Ovary (tissue), 3 donors: ENCODE measurements at regions not wholly inside any gene's neighbourhood (a gene's known extent, or its start where the extent isn't known, plus 50 kb on each side); places are given as distances from the start of the nearest gene placed in this dataset.

Source experiments
- EP300 ChIP-seq: sonication (generic); formaldehyde crosslinking; IDR thresholded peaks from one replicate; pipeline ENCODE4 v1.6.1; 2017; ENCODE audit warnings: antibody characterized with exemption
- TF ChIP-seq, protein P1 (sequence below), 3 donors: fragments of 450-650 bp in 2 of 3; fragments of 200-600 bp in 1 of 3; IDR thresholded peaks; one replicate each; pipeline versions ENCODE4 v1.5.1 to v1.8.0; 2016 to 2022; ENCODE audit warnings: antibody characterized with exemption in 3 of 3, mild to moderate bottlenecking in 1 of 3
- donor health status: DM: no; HTN: no; CAD: no.

GRCh38 chr14:42665083-42665482 lies 1058.4 kb downstream of the LRFN5 start:
- TF ChIP-seq, protein P1, sequence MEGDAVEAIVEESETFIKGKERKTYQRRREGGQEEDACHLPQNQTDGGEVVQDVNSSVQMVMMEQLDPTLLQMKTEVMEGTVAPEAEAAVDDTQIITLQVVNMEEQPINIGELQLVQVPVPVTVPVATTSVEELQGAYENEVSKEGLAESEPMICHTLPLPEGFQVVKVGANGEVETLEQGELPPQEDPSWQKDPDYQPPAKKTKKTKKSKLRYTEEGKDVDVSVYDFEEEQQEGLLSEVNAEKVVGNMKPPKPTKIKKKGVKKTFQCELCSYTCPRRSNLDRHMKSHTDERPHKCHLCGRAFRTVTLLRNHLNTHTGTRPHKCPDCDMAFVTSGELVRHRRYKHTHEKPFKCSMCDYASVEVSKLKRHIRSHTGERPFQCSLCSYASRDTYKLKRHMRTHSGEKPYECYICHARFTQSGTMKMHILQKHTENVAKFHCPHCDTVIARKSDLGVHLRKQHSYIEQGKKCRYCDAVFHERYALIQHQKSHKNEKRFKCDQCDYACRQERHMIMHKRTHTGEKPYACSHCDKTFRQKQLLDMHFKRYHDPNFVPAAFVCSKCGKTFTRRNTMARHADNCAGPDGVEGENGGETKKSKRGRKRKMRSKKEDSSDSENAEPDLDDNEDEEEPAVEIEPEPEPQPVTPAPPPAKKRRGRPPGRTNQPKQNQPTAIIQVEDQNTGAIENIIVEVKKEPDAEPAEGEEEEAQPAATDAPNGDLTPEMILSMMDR (IDR thresholded peaks at IDR 0.05): no peak
- no peak for TF ChIP-seq EP300
